CD14-positive monocyte (primary cell): ENCODE measurements at regions not wholly inside any gene's neighbourhood (a gene's known extent, or its start where the extent isn't known, plus 50 kb on each side); places are given as distances from the start of the nearest gene placed in this dataset.

Experiments
- DNase-seq, 3 donors: peaks; one replicate each; pipeline ENCODE4 v3.0.0-alpha.2; 2011 to 2022
- H2AFZ ChIP-seq: 2 replicates; pipeline ENCODE4 v1.6.0; 2012; ENCODE audit warnings: mild to moderate bottlenecking, low read depth, low read length, inconsistent platforms; ENCODE audit not compliant: insufficient read depth, poor library complexity, severe bottlenecking
- H3K27ac ChIP-seq, 2 donors: 1 replicate in 1 of 2; 2 replicates in 1 of 2; pipeline ENCODE4 v1.5.1; 2012 to 2013; ENCODE audit warnings: low read length in 2 of 2, control low read depth in 1 of 2, inconsistent platforms in 1 of 2, low read depth in 1 of 2, mild to moderate bottlenecking in 1 of 2
- H3K27me3 ChIP-seq, 2 donors: one replicate each; pipeline versions ENCODE4 v1.6.0 to v1.6.1; 2011 to 2013; ENCODE audit warnings: low read length in 2 of 2; ENCODE audit not compliant: control insufficient read depth in 2 of 2, insufficient read depth in 2 of 2
- H3K36me3 ChIP-seq, 2 donors: replicated peaks in 1 of 2; 1 replicate in 1 of 2; 2 replicates in 1 of 2; pipeline versions ENCODE4 v1.5.1 to v1.6.1; 2012 to 2013; ENCODE audit warnings: low read length in 2 of 2, control low read depth in 1 of 2, inconsistent platforms in 1 of 2, mild to moderate bottlenecking in 1 of 2; ENCODE audit not compliant: insufficient read depth in 2 of 2, control insufficient read depth in 1 of 2
- H3K4me1 ChIP-seq, 2 donors: 1 replicate in 1 of 2; 2 replicates in 1 of 2; pipeline versions ENCODE4 v1.5.1 to v1.6.1; 2012 to 2013; ENCODE audit warnings: low read length in 2 of 2, control low read depth in 1 of 2, inconsistent platforms in 1 of 2, mild to moderate bottlenecking in 1 of 2, moderate library complexity in 1 of 2; ENCODE audit not compliant: insufficient read depth in 2 of 2, control insufficient read depth in 1 of 2
- H3K4me2 ChIP-seq: replicated peaks from 2 replicates; pipeline ENCODE3; 2012; ENCODE audit warnings: low read length, moderate library complexity, mild to moderate bottlenecking; ENCODE audit not compliant: poor library complexity, severe bottlenecking; ENCODE audit errors: extremely low read depth
- H3K4me3 ChIP-seq, 3 experiments: fragments of 200-600 bp in 1 of 3; sonication (generic) in 1 of 3; replicated peaks in 1 of 3; 1 replicate in 2 of 3; 2 replicates in 1 of 3; pipeline ENCODE4 v1.5.1; 2011 to 2013; ENCODE audit warnings: low read length in 3 of 3, mild to moderate bottlenecking in 3 of 3, control low read depth in 2 of 3, low read depth in 2 of 3, inconsistent platforms in 1 of 3, moderate library complexity in 1 of 3
- H3K79me2 ChIP-seq: 2 replicates; pipeline ENCODE4 v1.6.0; 2012; ENCODE audit warnings: mild to moderate bottlenecking, control low read depth, inconsistent platforms, low read length, moderate library complexity; ENCODE audit not compliant: insufficient read depth
- H3K9ac ChIP-seq: 2 replicates; pipeline ENCODE4 v1.6.0; 2017; ENCODE audit warnings: low read length, mild to moderate bottlenecking; ENCODE audit not compliant: insufficient read depth, poor library complexity, severe bottlenecking
- H3K9me3 ChIP-seq, 2 donors: replicated peaks in 1 of 2; 1 replicate in 1 of 2; 2 replicates in 1 of 2; pipeline versions ENCODE4 v1.5.1 to v1.6.1; 2012 to 2013; ENCODE audit warnings: low read length in 2 of 2, control low read depth in 1 of 2; ENCODE audit not compliant: control insufficient read depth in 1 of 2, insufficient read depth in 1 of 2
- H4K20me1 ChIP-seq: 2 replicates; pipeline ENCODE4 v1.6.0; 2012; ENCODE audit warnings: mild to moderate bottlenecking, low read length, control low read depth, moderate library complexity; ENCODE audit not compliant: insufficient read depth
- H3K27ac Mint-ChIP-seq, 7 donors: one replicate each; pipeline ENCODE4 v1.8.0; 2020; ENCODE audit warnings: mild to moderate bottlenecking in 7 of 7, mixed read lengths in 7 of 7, moderate library complexity in 6 of 7, inconsistent platforms in 2 of 7
- H3K27me3 Mint-ChIP-seq, 3 donors: one replicate each; pipeline ENCODE4 v1.8.0; 2021 to 2022; ENCODE audit warnings: low read depth in 3 of 3, mild to moderate bottlenecking in 3 of 3, mixed read lengths in 3 of 3, moderate library complexity in 3 of 3, inconsistent platforms in 1 of 3
- H3K36me3 Mint-ChIP-seq, 2 donors: one replicate each; pipeline ENCODE4 v1.8.0; 2020; ENCODE audit warnings: mixed read lengths in 2 of 2, inconsistent platforms in 1 of 2, mild to moderate bottlenecking in 1 of 2
- H3K4me1 Mint-ChIP-seq: one replicate; pipeline ENCODE4 v1.8.0; 2020; ENCODE audit warnings: mild to moderate bottlenecking, mixed read lengths
- H3K4me3 Mint-ChIP-seq, 2 donors: one replicate each; pipeline ENCODE4 v1.8.0; 2020; ENCODE audit warnings: mild to moderate bottlenecking in 2 of 2, mixed read lengths in 2 of 2, moderate library complexity in 1 of 2
- H3K9me3 Mint-ChIP-seq, 7 donors: one replicate each; pipeline ENCODE4 v1.8.0; 2020 to 2022; ENCODE audit warnings: mixed read lengths in 7 of 7, mild to moderate bottlenecking in 6 of 7, moderate library complexity in 6 of 7, inconsistent platforms in 2 of 7
- WGBS: methylation state at CpG from one replicate; pipeline ENCODE4 v1.1.5; 2013; ENCODE audit warnings: missing lambda C conversion rate; ENCODE audit not compliant: insufficient coverage; 5-methylcytosine and 5-hydroxymethylcytosine counted together
- intact Hi-C, 2 donors: fragments of 100-400 bp; cut with micrococcal nuclease; formaldehyde crosslinking; loops; one replicate each; pipeline versions ENCODE4 v1.15.0 to v1.15.1; 2023
- TF ChIP-seq, protein P1 (sequence below): fragments of 200-600 bp; IDR thresholded peaks from one replicate; pipeline ENCODE4 v1.8.0; 2022; ENCODE audit warnings: antibody characterized with exemption, mild to moderate bottlenecking

DNA sequence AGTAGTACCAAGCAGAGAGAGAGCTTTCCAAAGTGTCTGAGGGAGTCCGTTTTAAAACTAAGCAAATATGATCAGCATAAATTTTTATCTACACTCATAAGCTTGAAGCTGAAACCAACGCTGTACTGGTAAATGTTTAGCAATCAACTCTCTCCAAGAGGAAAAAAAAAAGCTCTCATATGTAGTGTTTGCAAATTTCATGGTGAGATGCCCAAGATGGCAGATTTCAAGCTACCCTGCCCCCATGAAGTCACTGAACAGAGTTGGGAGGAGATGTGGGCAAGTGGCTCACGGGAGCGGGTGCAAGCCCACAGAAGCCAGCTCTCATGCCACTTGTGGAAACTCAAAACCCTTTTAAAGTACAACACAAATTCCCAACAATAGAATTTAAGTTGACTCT is 475.8 kb downstream of the BCAT1 start:
- peaks cover 0 to 3% (median 0%) of the 10 kb centered on the region in 7 donors for H3K9me3 Mint-ChIP-seq
- Histone ChIP-seq H3K4me3 (no peak overlapping the region), H3K27me3 (no peaks in the 10 kb centered on the region), H3K9ac (no peak overlapping the region), H3K27ac (no peak overlapping the region), H3K4me2 (no peak overlapping the region), H3K4me1 (peaks cover 0 to 10% of the 10 kb centered on the region in 2 donors), H4K20me1 (no peaks in the 10 kb centered on the region), H3K9me3 (no peaks in the 10 kb centered on the region), H2AFZ (no peak overlapping the region), H3K79me2 (no peaks in the 10 kb centered on the region), H3K36me3 (no peaks in the 10 kb centered on the region)
- no peaks in the 10 kb centered on the region for H3K36me3 Mint-ChIP-seq
- peaks cover 13% of the 10 kb centered on the region for H3K4me1 Mint-ChIP-seq
- no CpG with 5 or more reads among the region's 4 CpGs for WGBS
- no peak overlapping the region for H3K27ac Mint-ChIP-seq
- DNase-seq: no peak
- intact Hi-C loops: no loop called here
- peaks cover 0 to 3% (median 0%) of the 10 kb centered on the region in 3 donors for H3K27me3 Mint-ChIP-seq
- no peak overlapping the region for H3K4me3 Mint-ChIP-seq
- TF ChIP-seq, protein P1, sequence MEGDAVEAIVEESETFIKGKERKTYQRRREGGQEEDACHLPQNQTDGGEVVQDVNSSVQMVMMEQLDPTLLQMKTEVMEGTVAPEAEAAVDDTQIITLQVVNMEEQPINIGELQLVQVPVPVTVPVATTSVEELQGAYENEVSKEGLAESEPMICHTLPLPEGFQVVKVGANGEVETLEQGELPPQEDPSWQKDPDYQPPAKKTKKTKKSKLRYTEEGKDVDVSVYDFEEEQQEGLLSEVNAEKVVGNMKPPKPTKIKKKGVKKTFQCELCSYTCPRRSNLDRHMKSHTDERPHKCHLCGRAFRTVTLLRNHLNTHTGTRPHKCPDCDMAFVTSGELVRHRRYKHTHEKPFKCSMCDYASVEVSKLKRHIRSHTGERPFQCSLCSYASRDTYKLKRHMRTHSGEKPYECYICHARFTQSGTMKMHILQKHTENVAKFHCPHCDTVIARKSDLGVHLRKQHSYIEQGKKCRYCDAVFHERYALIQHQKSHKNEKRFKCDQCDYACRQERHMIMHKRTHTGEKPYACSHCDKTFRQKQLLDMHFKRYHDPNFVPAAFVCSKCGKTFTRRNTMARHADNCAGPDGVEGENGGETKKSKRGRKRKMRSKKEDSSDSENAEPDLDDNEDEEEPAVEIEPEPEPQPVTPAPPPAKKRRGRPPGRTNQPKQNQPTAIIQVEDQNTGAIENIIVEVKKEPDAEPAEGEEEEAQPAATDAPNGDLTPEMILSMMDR: no peak

DNA sequence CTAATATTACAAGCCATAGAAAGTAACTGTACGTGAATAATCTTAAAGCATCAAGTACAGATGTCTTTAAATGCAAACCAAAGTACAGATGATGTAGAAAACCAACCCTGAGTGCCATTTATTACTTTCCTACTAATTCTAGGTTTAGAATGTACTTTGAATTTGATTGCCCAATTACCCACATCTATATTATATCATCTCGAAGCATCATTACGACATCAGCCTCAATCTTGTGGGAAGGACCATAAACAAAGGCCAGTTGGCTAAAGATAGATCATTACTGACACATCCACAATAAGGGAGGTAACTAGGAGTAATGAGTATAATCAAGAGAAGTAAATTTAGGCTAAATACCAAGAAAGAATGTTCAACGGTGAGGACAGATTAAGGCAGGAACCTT is 478.9 kb downstream of the BCAT1 start:
- H3K27me3 Mint-ChIP-seq: peaks cover 0 to 6% (median 3%) of the 10 kb centered on the region in 3 donors
- intact Hi-C loops: no loop called here
- Histone ChIP-seq H3K27ac (no peak overlapping the region), H3K9ac (no peak overlapping the region), H3K27me3 (no peaks in the 10 kb centered on the region), H3K4me1 (peaks cover 9 to 22% of the 10 kb centered on the region in 2 donors), H4K20me1 (no peaks in the 10 kb centered on the region), H3K36me3 (no peaks in the 10 kb centered on the region), H3K4me3 (no peak overlapping the region), H3K79me2 (no peaks in the 10 kb centered on the region), H3K9me3 (no peaks in the 10 kb centered on the region), H2AFZ (no peak overlapping the region), H3K4me2 (no peak overlapping the region)
- H3K36me3 Mint-ChIP-seq: no peaks in the 10 kb centered on the region
- peaks cover 0 to 3% (median 0%) of the 10 kb centered on the region in 7 donors for H3K9me3 Mint-ChIP-seq
- TF ChIP-seq, protein P1: no peak
- WGBS: no CpG with 5 or more reads among the region's 4 CpGs
- DNase-seq: peak in 2 of 3 donors; percentile 1 to 3
- H3K4me3 Mint-ChIP-seq: no peak overlapping the region
- no peak overlapping the region for H3K27ac Mint-ChIP-seq
- peaks cover 32% of the 10 kb centered on the region for H3K4me1 Mint-ChIP-seq
